Liver (tissue), 8 donors: ENCODE measurements at regions not wholly inside any gene's neighbourhood (a gene's known extent, or its start where the extent isn't known, plus 50 kb on each side); places are given as distances from the start of the nearest gene placed in this dataset.

Source experiments
- DNase-seq: peaks from one replicate; pipeline ENCODE4 v3.0.0-alpha.2; 2017; ENCODE audit warnings: low spot score
- H3K27ac ChIP-seq, 2 donors: one replicate each; pipeline ENCODE4 v1.7.0; 2013; ENCODE audit warnings: inconsistent platforms in 2 of 2, low read length in 2 of 2, control low read depth in 1 of 2, low read depth in 1 of 2, mild to moderate bottlenecking in 1 of 2
- H3K27me3 ChIP-seq, 4 donors: one replicate each; pipeline versions ENCODE4 v1.6.1 to v1.7.0; 2013; ENCODE audit warnings: low read length in 3 of 4, inconsistent platforms in 1 of 4, mild to moderate bottlenecking in 1 of 4, moderate library complexity in 1 of 4; ENCODE audit not compliant: control insufficient read depth in 4 of 4, insufficient read depth in 4 of 4
- H3K36me3 ChIP-seq, 4 donors: one replicate each; pipeline versions ENCODE4 v1.6.1 to v1.7.0; 2013; ENCODE audit warnings: low read length in 3 of 4, mild to moderate bottlenecking in 3 of 4, low read depth in 1 of 4, moderate library complexity in 1 of 4; ENCODE audit not compliant: control insufficient read depth in 4 of 4, insufficient read depth in 3 of 4
- H3K4me1 ChIP-seq, 4 donors: one replicate each; pipeline versions ENCODE4 v1.6.1 to v1.7.0; 2013; ENCODE audit warnings: low read length in 3 of 4, mild to moderate bottlenecking in 3 of 4, moderate library complexity in 1 of 4; ENCODE audit not compliant: control insufficient read depth in 4 of 4, insufficient read depth in 4 of 4
- H3K4me3 ChIP-seq, 3 donors: one replicate each; pipeline versions ENCODE4 v1.6.1 to v1.7.0; 2013; ENCODE audit warnings: low read length in 3 of 3, control low read depth in 1 of 3, low read depth in 1 of 3, mild to moderate bottlenecking in 1 of 3
- H3K9ac ChIP-seq, 2 donors: one replicate each; pipeline ENCODE4 v1.7.0; 2013; ENCODE audit warnings: low read length in 2 of 2, mild to moderate bottlenecking in 2 of 2, moderate library complexity in 2 of 2, control low read depth in 1 of 2, low read depth in 1 of 2
- H3K9me3 ChIP-seq, 4 donors: one replicate each; pipeline versions ENCODE4 v1.6.1 to v1.7.0; 2013; ENCODE audit warnings: low read length in 3 of 4; ENCODE audit not compliant: control insufficient read depth in 4 of 4
- ATF3 ChIP-seq: IDR thresholded peaks from 2 replicates; pipeline ENCODE4 v1.6.1; 2016; ENCODE audit warnings: antibody characterized with exemption
- CTCF ChIP-seq: fragments of 150-350 bp; IDR thresholded peaks from 2 replicates; pipeline ENCODE4 v1.5.1; 2017; ENCODE audit warnings: improper control_type of control experiment, low read depth, low read length; ENCODE audit not compliant: missing input control
- EGR1 ChIP-seq, 2 donors: IDR thresholded peaks; 2 replicates each; pipeline ENCODE4 v1.6.1; 2016 to 2018; ENCODE audit warnings: antibody characterized with exemption in 2 of 2, low read depth in 2 of 2
- FOXA1 ChIP-seq: IDR thresholded peaks from 2 replicates; pipeline ENCODE4 v1.6.1; 2016; ENCODE audit warnings: antibody characterized with exemption
- FOXA2 ChIP-seq: IDR thresholded peaks from 2 replicates; pipeline ENCODE4 v1.6.1; 2016; ENCODE audit warnings: antibody characterized with exemption
- HNF4A ChIP-seq, 2 donors: conservative IDR thresholded peaks; 2 replicates each; pipeline ENCODE4 v1.6.1; 2016; ENCODE audit warnings: antibody characterized with exemption in 2 of 2, mild to moderate bottlenecking in 2 of 2
- HNF4G ChIP-seq: IDR thresholded peaks from 2 replicates; pipeline ENCODE4 v1.6.1; 2016; ENCODE audit warnings: antibody characterized with exemption
- JUND ChIP-seq, 2 donors: IDR thresholded peaks; 2 replicates each; pipeline ENCODE4 v1.6.1; 2016; ENCODE audit warnings: antibody characterized with exemption in 2 of 2
- MAX ChIP-seq: IDR thresholded peaks from 2 replicates; pipeline ENCODE4 v1.6.1; 2016; ENCODE audit warnings: antibody characterized with exemption
- NR2F2 ChIP-seq: IDR thresholded peaks from 2 replicates; pipeline ENCODE4 v1.6.1; 2016; ENCODE audit warnings: antibody characterized with exemption
- RAD21 ChIP-seq, 2 donors: IDR thresholded peaks; 2 replicates each; pipeline ENCODE4 v1.6.1; 2016; ENCODE audit warnings: antibody characterized with exemption in 2 of 2, mild to moderate bottlenecking in 2 of 2
- RXRA ChIP-seq, 2 donors: IDR thresholded peaks; 2 replicates each; pipeline ENCODE4 v1.6.1; 2017 to 2018; ENCODE audit warnings: antibody characterized with exemption in 2 of 2, mild to moderate bottlenecking in 1 of 2
- TAF1 ChIP-seq: conservative IDR thresholded peaks from 2 replicates; pipeline ENCODE4 v1.6.1; 2016; ENCODE audit warnings: antibody characterized with exemption, mild to moderate bottlenecking
- YY1 ChIP-seq: IDR thresholded peaks from 2 replicates; pipeline ENCODE4 v1.6.1; 2016; ENCODE audit warnings: antibody characterized with exemption, mild to moderate bottlenecking
- ZBTB33 ChIP-seq: IDR thresholded peaks from 2 replicates; pipeline ENCODE4 v1.6.1; 2016; ENCODE audit warnings: antibody characterized with exemption
- WGBS: extraction: QIAGEN DNeasy Blood & Tissue Kit; methylation state at CpG from one replicate; pipeline ENCODE4 v1.1.7; 2013; 5-methylcytosine and 5-hydroxymethylcytosine counted together
- donor health status: healthy.
- donor health status: healthy.
- donor health status: healthy.
- donor health status: healthy.
- donor health status: healthy.

GRCh38 chr9:82474235-82474634, 485.7 kb downstream of the SPATA31D1 start (continued):
- no peak for TF ChIP-seq ZBTB33
- TF ChIP-seq HNF4G: no peak
- no peak for TF ChIP-seq FOXA1
- TF ChIP-seq EGR1 (IDR thresholded peaks at IDR 0.05; ENCODE audit: low read depth in 2 of 2): no peak
- no peak for TF ChIP-seq JUND (IDR thresholded peaks at IDR 0.05)
- TF ChIP-seq HNF4A (conservative IDR thresholded peaks at IDR 0.05): no peak
- TF ChIP-seq TAF1: no peak
- no peak for TF ChIP-seq YY1
- TF ChIP-seq RXRA (IDR thresholded peaks at IDR 0.05): no peak

GRCh38 chr9:82475584-82476301, 487.2 kb downstream of the SPATA31D1 start:
- Histone ChIP-seq H3K9ac (no peak overlapping the region), H3K27me3 (no peaks in the 10 kb centered on the region), H3K4me3 (no peak overlapping the region), H3K36me3 (no peaks in the 10 kb centered on the region), H3K9me3 (no peaks in the 10 kb centered on the region), H3K4me1 (no peaks in the 10 kb centered on the region), H3K27ac (no peak overlapping the region)
- 69% methylated on average over 4 of the region's 4 CpGs for WGBS
- TF ChIP-seq NR2F2 (no peak), MAX (no peak), JUND (IDR thresholded peaks at IDR 0.05) (no peak), CTCF (no peak), EGR1 (IDR thresholded peaks at IDR 0.05; ENCODE audit: low read depth in 2 of 2) (no peak), ATF3 (no peak), FOXA1 (no peak), TAF1 (no peak), FOXA2 (no peak), RXRA (IDR thresholded peaks at IDR 0.05) (no peak), HNF4A (conservative IDR thresholded peaks at IDR 0.05) (no peak), RAD21 (IDR thresholded peaks at IDR 0.05) (no peak), ZBTB33 (no peak)
- no peak for DNase-seq
